Transverse colon (tissue), 4 donors: ENCODE measurements at regions not wholly inside any gene's neighbourhood (a gene's known extent, or its start where the extent isn't known, plus 50 kb on each side); places are given as distances from the start of the nearest gene placed in this dataset.

Source experiments
- DNase-seq: peaks from one replicate; pipeline ENCODE4 v3.0.0-alpha.2; 2019
- H3K27ac ChIP-seq, 4 donors: fragments of 200-600 bp; sonication (generic); 2 replicates each; pipeline ENCODE4 v1.5.1; 2016 to 2018; ENCODE audit warnings: inconsistent platforms in 4 of 4
- H3K27me3 ChIP-seq: fragments of 200-600 bp; sonication (generic); 2 replicates; pipeline ENCODE4 v1.5.1; 2017; ENCODE audit warnings: inconsistent platforms
- H3K36me3 ChIP-seq, 4 donors: fragments of 200-600 bp; sonication (generic); 2 replicates each; pipeline ENCODE4 v1.5.1; 2017 to 2019; ENCODE audit warnings: inconsistent platforms in 4 of 4
- H3K4me1 ChIP-seq, 4 donors: fragments of 200-600 bp; sonication (generic); 2 replicates each; pipeline ENCODE4 v1.5.1; 2017 to 2020; ENCODE audit warnings: inconsistent platforms in 4 of 4
- H3K4me3 ChIP-seq, 4 donors: fragments of 200-600 bp; sonication (generic); 1 replicate in 1 of 4; 2 replicates in 3 of 4; pipeline versions ENCODE4 v1.5.1 to v1.6.1; 2017 to 2019; ENCODE audit warnings: inconsistent platforms in 4 of 4
- H3K9me3 ChIP-seq, 2 donors: fragments of 200-600 bp; sonication (generic); 2 replicates each; pipeline ENCODE4 v1.5.1; 2017 to 2019; ENCODE audit warnings: inconsistent platforms in 2 of 2
- CTCF ChIP-seq, 5 experiments: fragments of 200-600 bp in 3 of 5; fragments of 450-650 bp in 2 of 5; sonication (generic) in 3 of 5; IDR thresholded peaks; 1 replicate in 2 of 5; 2 replicates in 3 of 5; pipeline ENCODE4 v1.5.1; 2016 to 2017; ENCODE audit warnings: antibody characterized with exemption in 5 of 5, inconsistent platforms in 3 of 5, mild to moderate bottlenecking in 2 of 5, moderate library complexity in 1 of 5
- EP300 ChIP-seq: sonication (generic); formaldehyde crosslinking; IDR thresholded peaks from one replicate; pipeline ENCODE4 v1.6.1; 2017; ENCODE audit warnings: antibody characterized with exemption, low read depth
- POLR2A ChIP-seq: fragments of 450-650 bp; IDR thresholded peaks from one replicate; pipeline ENCODE4 v1.6.1; 2016; ENCODE audit warnings: antibody characterized with exemption, mild to moderate bottlenecking, moderate library complexity
- POLR2AphosphoS5 ChIP-seq, 3 donors: sonication (generic); formaldehyde crosslinking; IDR thresholded peaks; one replicate each; pipeline ENCODE4 v1.6.1; 2016; ENCODE audit warnings: antibody characterized with exemption in 3 of 3
- WGBS, 2 donors: methylation state at CpG; one replicate each; pipeline ENCODE4 v1.1.5; 2018; ENCODE audit warnings: low coverage in 1 of 2; 5-methylcytosine and 5-hydroxymethylcytosine counted together
- in situ Hi-C, 4 donors: fragments of 200-750 bp; cut with MboI; loops; one replicate each; pipeline versions ENCODE4 v1.15.0 to v1.15.1; 2017; ENCODE audit warnings: low sequenced_read_pairs in 3 of 4, low pct_ligation_motif_present in 1 of 4, low pct_unique_long_range_greater_than_20kb in 1 of 4
- intact Hi-C: fragments of 100-400 bp; cut with DNase I; formaldehyde crosslinking; loops from one replicate; pipeline ENCODE4 v1.15.1; 2023; ENCODE audit warnings: low total_unique reads

GRCh38 chr2:122101319-122101718 lies 345.9 kb downstream of the TSN start:
- no peak overlapping the region for H3K4me3 ChIP-seq
- intact Hi-C loops (no loop called here), in situ Hi-C loops (no loop called here)
- H3K36me3 ChIP-seq: no peaks in the 10 kb centered on the region
- H3K4me1 ChIP-seq: no peaks in the 10 kb centered on the region
- WGBS, 2 donors: 83 to 87% methylated on average over 4 to 5 of the region's 5 CpGs
- H3K27ac ChIP-seq: no peak overlapping the region
- H3K27me3 ChIP-seq: no peaks in the 10 kb centered on the region
- H3K9me3 ChIP-seq: no peaks in the 10 kb centered on the region
- TF ChIP-seq POLR2AphosphoS5 (IDR thresholded peaks at IDR 0.05) (no peak), CTCF (IDR thresholded peaks at IDR 0.05) (no peak), EP300 (no peak), POLR2A (no peak)
- DNase-seq: no peak

GRCh38 chr2:122105171-122105876 lies 349.9 kb downstream of the TSN start:
- no peaks in the 10 kb centered on the region for H3K27me3 ChIP-seq
- TF ChIP-seq POLR2A (no peak), EP300 (no peak), CTCF (IDR thresholded peaks at IDR 0.05) (no peak), POLR2AphosphoS5 (IDR thresholded peaks at IDR 0.05) (no peak)
- 78% methylated on average over 2 of the region's 2 CpGs; no CpG with 5 or more reads in 1 of the 2 donors for WGBS, 2 donors
- no peaks in the 10 kb centered on the region for H3K36me3 ChIP-seq
- no peaks in the 10 kb centered on the region for H3K4me1 ChIP-seq
- no peak overlapping the region for H3K4me3 ChIP-seq
- H3K27ac ChIP-seq: no peak overlapping the region
- intact Hi-C loops: no loop called here
- no peaks in the 10 kb centered on the region for H3K9me3 ChIP-seq
- in situ Hi-C loops: no loop called here
- DNase-seq: no peak

DNA sequence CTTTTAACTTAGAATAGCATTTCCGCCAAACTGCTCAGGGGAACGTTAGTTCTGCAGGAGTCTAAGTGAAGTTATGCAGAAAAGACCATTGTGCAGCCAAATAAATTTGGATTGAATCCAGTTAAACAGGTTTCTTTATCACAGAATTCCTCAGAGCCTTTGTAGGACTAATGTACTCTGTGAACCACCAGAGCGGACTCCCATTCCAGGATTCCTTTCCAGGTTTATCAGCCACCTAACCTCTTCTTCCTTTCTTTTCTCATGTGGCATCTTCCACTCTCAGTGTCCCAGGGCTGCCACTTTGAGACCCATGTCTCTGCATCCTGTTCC lies 350.4 kb downstream of the TSN start:
- DNase-seq: no peak
- in situ Hi-C loops: no loop called here
- Histone ChIP-seq H3K9me3 (no peaks in the 10 kb centered on the region), H3K27ac (no peak overlapping the region), H3K4me3 (no peak overlapping the region), H3K36me3 (no peaks in the 10 kb centered on the region), H3K27me3 (no peaks in the 10 kb centered on the region), H3K4me1 (no peaks in the 10 kb centered on the region)
- TF ChIP-seq POLR2A (no peak), EP300 (no peak), CTCF (IDR thresholded peaks at IDR 0.05) (no peak), POLR2AphosphoS5 (IDR thresholded peaks at IDR 0.05) (no peak)
- intact Hi-C loops: no loop called here
- WGBS, 2 donors: 63% methylated on average over 3 of the region's 3 CpGs

- no peak overlapping the region for H3K27ac ChIP-seq
- no peaks in the 10 kb centered on the region for H3K36me3 ChIP-seq
- no peaks in the 10 kb centered on the region for H3K4me1 ChIP-seq
- no peaks in the 10 kb centered on the region for H3K9me3 ChIP-seq
- H3K4me3 ChIP-seq: no peak overlapping the region
- in situ Hi-C loops: no loop called here
- DNase-seq: no peak
- WGBS, 2 donors: 85 to 100% methylated on average over 1 of the region's 1 CpG
- TF ChIP-seq POLR2AphosphoS5 (IDR thresholded peaks at IDR 0.05): no peak
- TF ChIP-seq EP300: no peak
- no peak for TF ChIP-seq POLR2A
- no peak for TF ChIP-seq CTCF (IDR thresholded peaks at IDR 0.05)
- H3K27me3 ChIP-seq: no peaks in the 10 kb centered on the region
- intact Hi-C loops: no loop called here
Observed at GRCh38 chr2:122108186-122108585, 352.7 kb downstream of the TSN start.
